IMR-90 (cell line): ENCODE measurements at regions not wholly inside any gene's neighbourhood (a gene's known extent, or its start where the extent isn't known, plus 50 kb on each side); places are given as distances from the start of the nearest gene placed in this dataset.

Experiments
- BHLHE40 ChIP-seq: fragments of 150-350 bp; IDR thresholded peaks from 2 replicates; pipeline ENCODE4 v1.6.1; 2016; ENCODE audit warnings: mild to moderate bottlenecking, low read depth, low read length
- MAZ ChIP-seq: IDR thresholded peaks from 2 replicates; pipeline ENCODE4 v1.6.1; 2012; ENCODE audit warnings: low read depth, mild to moderate bottlenecking, low read length, improper control_type of control experiment, moderate library complexity, borderline replicate concordance
- MXI1 ChIP-seq: IDR thresholded peaks from 2 replicates; pipeline ENCODE4 v1.6.1; 2012; ENCODE audit warnings: low read depth, mild to moderate bottlenecking, low read length, moderate library complexity, borderline replicate concordance
- POLR2A ChIP-seq: IDR thresholded peaks from 2 replicates; pipeline ENCODE4 v1.6.1; 2012; ENCODE audit warnings: mild to moderate bottlenecking, low read depth, low read length
- RAD21 ChIP-seq: IDR thresholded peaks from 2 replicates; pipeline ENCODE4 v1.6.1; 2012; ENCODE audit warnings: low read length, improper control_type of control experiment
- RCOR1 ChIP-seq: IDR thresholded peaks from 2 replicates; pipeline ENCODE4 v1.6.1; 2012; ENCODE audit warnings: mild to moderate bottlenecking, low read length, improper control_type of control experiment; ENCODE audit not compliant: insufficient replicate concordance
- RFX5 ChIP-seq: IDR thresholded peaks from 2 replicates; pipeline ENCODE4 v1.8.0; 2012; ENCODE audit warnings: low read depth, mild to moderate bottlenecking, low read length, moderate library complexity
- TF ChIP-seq, protein P1 (sequence below): conservative IDR thresholded peaks from 2 replicates; pipeline ENCODE4 v1.5.1; 2012; ENCODE audit warnings: mild to moderate bottlenecking, low read depth, low read length, improper control_type of control experiment
- TF ChIP-seq, protein P2 (sequence below): fragments of 150-350 bp; IDR thresholded peaks from 2 replicates; pipeline ENCODE4 v1.6.1; 2016; ENCODE audit warnings: low read depth, mild to moderate bottlenecking, low read length, moderate library complexity, borderline replicate concordance

DNA sequence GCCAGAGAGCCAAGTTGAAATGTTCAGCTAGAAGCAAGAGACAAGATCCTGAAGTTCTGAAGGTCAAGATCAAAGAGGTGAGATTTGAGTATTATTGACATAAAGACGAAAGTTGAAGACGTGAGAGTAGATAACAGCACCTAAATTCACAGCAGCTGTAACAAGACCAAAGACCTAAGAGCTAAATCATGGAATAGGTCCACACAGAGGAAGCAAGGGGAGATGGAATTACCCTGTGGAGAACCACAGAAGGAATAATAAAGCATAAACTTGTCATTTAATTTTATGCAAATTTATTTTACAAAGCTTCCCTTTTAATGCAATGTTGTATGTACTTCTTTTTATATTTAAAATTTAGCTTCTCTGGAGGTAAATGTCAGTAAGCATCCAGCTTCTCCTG lies 523.7 kb downstream of the NR2F1-AS1 start:
- TF ChIP-seq, protein P1, sequence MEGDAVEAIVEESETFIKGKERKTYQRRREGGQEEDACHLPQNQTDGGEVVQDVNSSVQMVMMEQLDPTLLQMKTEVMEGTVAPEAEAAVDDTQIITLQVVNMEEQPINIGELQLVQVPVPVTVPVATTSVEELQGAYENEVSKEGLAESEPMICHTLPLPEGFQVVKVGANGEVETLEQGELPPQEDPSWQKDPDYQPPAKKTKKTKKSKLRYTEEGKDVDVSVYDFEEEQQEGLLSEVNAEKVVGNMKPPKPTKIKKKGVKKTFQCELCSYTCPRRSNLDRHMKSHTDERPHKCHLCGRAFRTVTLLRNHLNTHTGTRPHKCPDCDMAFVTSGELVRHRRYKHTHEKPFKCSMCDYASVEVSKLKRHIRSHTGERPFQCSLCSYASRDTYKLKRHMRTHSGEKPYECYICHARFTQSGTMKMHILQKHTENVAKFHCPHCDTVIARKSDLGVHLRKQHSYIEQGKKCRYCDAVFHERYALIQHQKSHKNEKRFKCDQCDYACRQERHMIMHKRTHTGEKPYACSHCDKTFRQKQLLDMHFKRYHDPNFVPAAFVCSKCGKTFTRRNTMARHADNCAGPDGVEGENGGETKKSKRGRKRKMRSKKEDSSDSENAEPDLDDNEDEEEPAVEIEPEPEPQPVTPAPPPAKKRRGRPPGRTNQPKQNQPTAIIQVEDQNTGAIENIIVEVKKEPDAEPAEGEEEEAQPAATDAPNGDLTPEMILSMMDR, result no peak
- TF ChIP-seq POLR2A, result no peak
- no peak for TF ChIP-seq MXI1
- no peak for TF ChIP-seq RFX5
- TF ChIP-seq, protein P2, sequence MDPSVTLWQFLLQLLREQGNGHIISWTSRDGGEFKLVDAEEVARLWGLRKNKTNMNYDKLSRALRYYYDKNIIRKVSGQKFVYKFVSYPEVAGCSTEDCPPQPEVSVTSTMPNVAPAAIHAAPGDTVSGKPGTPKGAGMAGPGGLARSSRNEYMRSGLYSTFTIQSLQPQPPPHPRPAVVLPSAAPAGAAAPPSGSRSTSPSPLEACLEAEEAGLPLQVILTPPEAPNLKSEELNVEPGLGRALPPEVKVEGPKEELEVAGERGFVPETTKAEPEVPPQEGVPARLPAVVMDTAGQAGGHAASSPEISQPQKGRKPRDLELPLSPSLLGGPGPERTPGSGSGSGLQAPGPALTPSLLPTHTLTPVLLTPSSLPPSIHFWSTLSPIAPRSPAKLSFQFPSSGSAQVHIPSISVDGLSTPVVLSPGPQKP, result no peak
- no peak for TF ChIP-seq BHLHE40
- no peak for TF ChIP-seq RAD21
- no peak for TF ChIP-seq MAZ
- TF ChIP-seq RCOR1, result no peak
